A549 (cell line): ENCODE measurements at regions not wholly inside any gene's neighbourhood (a gene's known extent, or its start where the extent isn't known, plus 50 kb on each side); places are given as distances from the start of the nearest gene placed in this dataset.

Experiments
- CBX8 ChIP-seq: fragments of 200-600 bp; sonication (generic); IDR thresholded peaks from 2 replicates; pipeline ENCODE4 v1.6.1; 2016
- CTCF ChIP-seq: fragments of >200 bp; sonication (Bioruptor Twin); formaldehyde crosslinking; IDR thresholded peaks from 3 replicates; pipeline ENCODE4 v1.5.1; 2016
- EP300 ChIP-seq, 2 experiments: fragments of >200 bp; sonication (Bioruptor Twin); formaldehyde crosslinking; IDR thresholded peaks; 2 replicates in 1 of 2; 3 replicates in 1 of 2; pipeline ENCODE4 v1.6.1; 2016 to 2017
- HOXB13 ChIP-seq: fragments of 250-450 bp; sonication (Bioruptor Pico); IDR thresholded peaks from 2 replicates; pipeline ENCODE4 v1.5.0; 2020; ENCODE audit warnings: low read depth, mild to moderate bottlenecking, moderate library complexity
- POLR2A ChIP-seq: IDR thresholded peaks from 2 replicates; pipeline ENCODE4 v1.6.1; 2012; ENCODE audit warnings: mild to moderate bottlenecking, low read length
- RAD21 ChIP-seq, 2 experiments: fragments of >200 bp in 1 of 2; sonication (Bioruptor Twin) in 1 of 2; formaldehyde crosslinking in 1 of 2; IDR thresholded peaks in 1 of 2; conservative IDR thresholded peaks in 1 of 2; 2 replicates in 1 of 2; 3 replicates in 1 of 2; pipeline ENCODE4 v1.6.1; 2012 to 2018; ENCODE audit warnings: inconsistent platforms in 1 of 2
- RARB ChIP-seq: fragments of 250-450 bp; sonication (Bioruptor Pico); IDR thresholded peaks from 2 replicates; pipeline ENCODE4 v1.8.0; 2021; ENCODE audit warnings: mild to moderate bottlenecking, moderate library complexity
- RCOR1 ChIP-seq: fragments of 150-350 bp; IDR thresholded peaks from 2 replicates; pipeline ENCODE4 v1.6.1; 2014; ENCODE audit warnings: antibody characterized with exemption, low read length, low read depth
- SMC3 ChIP-seq: fragments of >200 bp; sonication (Bioruptor Twin); formaldehyde crosslinking; IDR thresholded peaks from 3 replicates; pipeline ENCODE4 v1.6.1; 2018; ENCODE audit warnings: inconsistent platforms
- SREBF2 ChIP-seq: fragments of 450-650 bp; IDR thresholded peaks from 2 replicates; pipeline ENCODE4 v1.6.1; 2014; ENCODE audit warnings: mild to moderate bottlenecking, moderate library complexity
- TP53 ChIP-seq: fragments of 250-450 bp; sonication (Bioruptor Pico); IDR thresholded peaks from 2 replicates; pipeline ENCODE4 v1.5.0; 2021; ENCODE audit warnings: mild to moderate bottlenecking, moderate library complexity
- ZNF302 ChIP-seq: fragments of 250-450 bp; sonication (Bioruptor Pico); IDR thresholded peaks from 2 replicates; pipeline ENCODE4 v1.9.0; 2021; ENCODE audit warnings: inconsistent platforms, mild to moderate bottlenecking, moderate library complexity
- TF ChIP-seq, protein P1 (sequence below): fragments of 200-600 bp; sonication (generic); IDR thresholded peaks from 2 replicates; pipeline ENCODE4 v1.6.1; 2016; ENCODE audit warnings: antibody characterized with exemption, mild to moderate bottlenecking, moderate library complexity

DNA sequence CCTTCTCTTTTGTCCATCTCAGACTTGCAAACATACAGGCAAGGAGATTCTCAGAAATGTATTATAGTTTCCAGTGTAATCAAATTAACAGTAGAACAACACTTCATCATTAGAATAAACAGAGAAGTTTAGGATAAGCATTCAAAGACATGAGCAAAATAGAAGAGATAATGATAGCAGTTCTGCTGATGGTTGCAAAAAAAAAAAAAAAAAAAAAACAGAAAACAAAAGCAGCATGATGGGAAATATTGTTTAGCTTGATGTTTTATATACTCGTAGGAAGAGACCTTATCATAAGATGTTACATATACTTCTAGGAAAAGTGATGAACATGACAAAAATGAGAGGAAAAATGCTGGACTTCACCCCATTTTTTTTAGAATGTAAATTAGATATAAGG is 1356.2 kb downstream of the MAT2B start:
- TF ChIP-seq ZNF302 (CRISPR knock-in tag), result no peak
- TF ChIP-seq HOXB13, result no peak
- no peak for TF ChIP-seq RAD21 (conservative IDR thresholded peaks at IDR 0.05 in 1 of 2, IDR thresholded peaks at IDR 0.05 in 1 of 2)
- no peak for TF ChIP-seq SREBF2
- TF ChIP-seq EP300 (IDR thresholded peaks at IDR 0.05), result no peak
- no peak for TF ChIP-seq CBX8
- no peak for TF ChIP-seq CTCF
- no peak for TF ChIP-seq POLR2A
- TF ChIP-seq RARB (CRISPR knock-in tag), result no peak
- TF ChIP-seq SMC3, result no peak
- TF ChIP-seq TP53, result no peak
- TF ChIP-seq RCOR1, result no peak
- TF ChIP-seq, protein P1, sequence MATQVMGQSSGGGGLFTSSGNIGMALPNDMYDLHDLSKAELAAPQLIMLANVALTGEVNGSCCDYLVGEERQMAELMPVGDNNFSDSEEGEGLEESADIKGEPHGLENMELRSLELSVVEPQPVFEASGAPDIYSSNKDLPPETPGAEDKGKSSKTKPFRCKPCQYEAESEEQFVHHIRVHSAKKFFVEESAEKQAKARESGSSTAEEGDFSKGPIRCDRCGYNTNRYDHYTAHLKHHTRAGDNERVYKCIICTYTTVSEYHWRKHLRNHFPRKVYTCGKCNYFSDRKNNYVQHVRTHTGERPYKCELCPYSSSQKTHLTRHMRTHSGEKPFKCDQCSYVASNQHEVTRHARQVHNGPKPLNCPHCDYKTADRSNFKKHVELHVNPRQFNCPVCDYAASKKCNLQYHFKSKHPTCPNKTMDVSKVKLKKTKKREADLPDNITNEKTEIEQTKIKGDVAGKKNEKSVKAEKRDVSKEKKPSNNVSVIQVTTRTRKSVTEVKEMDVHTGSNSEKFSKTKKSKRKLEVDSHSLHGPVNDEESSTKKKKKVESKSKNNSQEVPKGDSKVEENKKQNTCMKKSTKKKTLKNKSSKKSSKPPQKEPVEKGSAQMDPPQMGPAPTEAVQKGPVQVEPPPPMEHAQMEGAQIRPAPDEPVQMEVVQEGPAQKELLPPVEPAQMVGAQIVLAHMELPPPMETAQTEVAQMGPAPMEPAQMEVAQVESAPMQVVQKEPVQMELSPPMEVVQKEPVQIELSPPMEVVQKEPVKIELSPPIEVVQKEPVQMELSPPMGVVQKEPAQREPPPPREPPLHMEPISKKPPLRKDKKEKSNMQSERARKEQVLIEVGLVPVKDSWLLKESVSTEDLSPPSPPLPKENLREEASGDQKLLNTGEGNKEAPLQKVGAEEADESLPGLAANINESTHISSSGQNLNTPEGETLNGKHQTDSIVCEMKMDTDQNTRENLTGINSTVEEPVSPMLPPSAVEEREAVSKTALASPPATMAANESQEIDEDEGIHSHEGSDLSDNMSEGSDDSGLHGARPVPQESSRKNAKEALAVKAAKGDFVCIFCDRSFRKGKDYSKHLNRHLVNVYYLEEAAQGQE, result no peak
